ENCODE measurements at regions not wholly inside any gene's neighbourhood (a gene's known extent, or its start where the extent isn't known, plus 50 kb on each side); places are given as distances from the start of the nearest gene placed in this dataset.
"Not testable (repeated sequence)": the region's sequence is repeated elsewhere in the genome, so short reads cannot be mapped to it uniquely, and the experiment has no call there.

DNA sequence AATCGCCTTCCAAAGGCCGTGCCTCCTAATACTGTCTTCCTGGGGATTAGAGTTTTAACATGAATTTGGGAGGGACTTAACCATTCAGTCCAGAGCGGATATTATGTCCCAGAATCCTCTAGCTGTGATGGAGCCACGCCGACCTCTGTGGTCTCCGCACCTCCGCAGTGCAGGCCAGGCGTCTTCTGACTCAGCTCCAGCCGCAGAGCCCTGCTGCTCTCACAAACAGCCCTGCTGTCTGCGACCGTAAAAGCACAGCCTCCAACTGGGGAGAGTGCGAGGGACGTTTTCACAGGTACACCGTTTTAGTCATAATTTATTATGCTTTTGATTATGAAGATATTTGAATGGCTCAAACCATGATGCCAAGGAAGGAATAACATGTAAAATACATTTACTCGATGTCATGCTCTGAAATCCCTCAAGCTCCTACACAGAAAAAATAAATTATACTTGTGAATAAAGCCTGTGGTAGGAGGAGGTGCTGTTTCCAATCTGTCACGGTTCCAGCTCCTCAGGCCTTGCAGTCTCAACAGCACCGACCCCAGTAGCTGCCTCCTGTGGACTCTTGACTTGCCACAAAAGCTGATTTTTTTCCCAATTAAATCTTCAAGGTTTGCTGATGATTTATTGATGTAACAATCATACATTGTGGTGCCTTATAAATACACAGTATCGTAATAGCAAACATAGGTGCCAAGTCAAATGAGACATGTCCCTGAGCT is 353.6 kb upstream of the FRG1 start:
- not testable (repeated sequence) for H3K4me1 Mint-ChIP-seq (ENCODE audit: unreplicated experiment); H3K36me3 Mint-ChIP-seq (ENCODE audit: unreplicated experiment); H3K27me3 Mint-ChIP-seq (ENCODE audit: unreplicated experiment); DNase-seq (ENCODE audit: extremely low spot score, unreplicated experiment); H3K4me3 Mint-ChIP-seq (ENCODE audit: unreplicated experiment); H3K27ac Mint-ChIP-seq (ENCODE audit: unreplicated experiment)
- peaks cover 50% of the 10 kb centered on the region for H3K9me3 Mint-ChIP-seq (ENCODE audit: unreplicated experiment)

DNA sequence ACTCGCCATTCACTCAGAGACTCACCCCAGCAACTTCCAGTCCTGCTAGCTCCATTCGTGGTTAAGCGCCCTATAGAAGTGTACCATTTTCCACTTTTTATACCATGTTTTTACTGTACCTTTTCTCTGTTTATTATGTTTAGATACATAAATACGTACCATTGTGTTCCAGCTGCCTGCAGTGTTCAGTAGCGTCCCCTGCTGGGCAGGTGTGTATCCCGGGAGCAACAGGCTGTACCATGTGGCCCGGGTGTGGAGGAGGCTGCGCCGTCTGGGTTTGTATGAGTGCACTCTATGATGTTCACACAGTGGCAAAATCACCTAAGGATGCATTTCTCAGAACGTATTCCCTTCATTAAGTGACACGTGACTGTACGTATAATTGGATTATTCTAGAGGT is 351.5 kb upstream of the FRG1 start:
- H3K4me3 Mint-ChIP-seq (ENCODE audit: unreplicated experiment); H3K27me3 Mint-ChIP-seq (ENCODE audit: unreplicated experiment); H3K36me3 Mint-ChIP-seq (ENCODE audit: unreplicated experiment); DNase-seq (ENCODE audit: extremely low spot score, unreplicated experiment); H3K27ac Mint-ChIP-seq (ENCODE audit: unreplicated experiment); H3K4me1 Mint-ChIP-seq (ENCODE audit: unreplicated experiment): not testable (repeated sequence)
- peaks cover 53% of the 10 kb centered on the region for H3K9me3 Mint-ChIP-seq (ENCODE audit: unreplicated experiment)

DNA sequence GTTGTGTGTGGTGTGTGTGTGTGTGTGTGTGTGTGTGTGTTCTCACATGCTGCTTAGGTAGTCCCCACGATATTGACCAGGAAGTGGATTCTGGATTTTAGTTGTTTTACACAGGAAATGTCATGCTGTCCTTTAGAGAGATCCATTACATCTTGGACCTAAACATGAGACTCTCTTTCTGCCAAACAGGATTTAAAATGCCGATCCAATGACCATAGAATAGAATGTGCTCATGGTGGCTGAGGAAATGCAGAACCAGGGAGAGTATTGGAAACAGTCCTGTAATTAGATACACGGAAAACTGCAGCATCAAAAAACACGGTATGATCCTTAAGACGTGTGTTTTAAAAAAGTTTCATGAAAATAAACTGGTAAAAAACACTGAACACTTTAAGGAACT is 347.8 kb upstream of the FRG1 start:
- Mint-ChIP-seq H3K27me3 (ENCODE audit: unreplicated experiment) (no peaks in the 10 kb centered on the region), H3K9me3 (ENCODE audit: unreplicated experiment) (peaks cover 53% of the 10 kb centered on the region), H3K36me3 (ENCODE audit: unreplicated experiment) (no peaks in the 10 kb centered on the region), H3K4me3 (ENCODE audit: unreplicated experiment) (no peak overlapping the region), H3K27ac (ENCODE audit: unreplicated experiment) (no peak overlapping the region), H3K4me1 (ENCODE audit: unreplicated experiment) (no peaks in the 10 kb centered on the region)
- TF ChIP-seq, protein P1, sequence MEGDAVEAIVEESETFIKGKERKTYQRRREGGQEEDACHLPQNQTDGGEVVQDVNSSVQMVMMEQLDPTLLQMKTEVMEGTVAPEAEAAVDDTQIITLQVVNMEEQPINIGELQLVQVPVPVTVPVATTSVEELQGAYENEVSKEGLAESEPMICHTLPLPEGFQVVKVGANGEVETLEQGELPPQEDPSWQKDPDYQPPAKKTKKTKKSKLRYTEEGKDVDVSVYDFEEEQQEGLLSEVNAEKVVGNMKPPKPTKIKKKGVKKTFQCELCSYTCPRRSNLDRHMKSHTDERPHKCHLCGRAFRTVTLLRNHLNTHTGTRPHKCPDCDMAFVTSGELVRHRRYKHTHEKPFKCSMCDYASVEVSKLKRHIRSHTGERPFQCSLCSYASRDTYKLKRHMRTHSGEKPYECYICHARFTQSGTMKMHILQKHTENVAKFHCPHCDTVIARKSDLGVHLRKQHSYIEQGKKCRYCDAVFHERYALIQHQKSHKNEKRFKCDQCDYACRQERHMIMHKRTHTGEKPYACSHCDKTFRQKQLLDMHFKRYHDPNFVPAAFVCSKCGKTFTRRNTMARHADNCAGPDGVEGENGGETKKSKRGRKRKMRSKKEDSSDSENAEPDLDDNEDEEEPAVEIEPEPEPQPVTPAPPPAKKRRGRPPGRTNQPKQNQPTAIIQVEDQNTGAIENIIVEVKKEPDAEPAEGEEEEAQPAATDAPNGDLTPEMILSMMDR (IDR thresholded peaks at IDR 0.05), result no peak
- no peak for DNase-seq (ENCODE audit: extremely low spot score, unreplicated experiment)

DNA sequence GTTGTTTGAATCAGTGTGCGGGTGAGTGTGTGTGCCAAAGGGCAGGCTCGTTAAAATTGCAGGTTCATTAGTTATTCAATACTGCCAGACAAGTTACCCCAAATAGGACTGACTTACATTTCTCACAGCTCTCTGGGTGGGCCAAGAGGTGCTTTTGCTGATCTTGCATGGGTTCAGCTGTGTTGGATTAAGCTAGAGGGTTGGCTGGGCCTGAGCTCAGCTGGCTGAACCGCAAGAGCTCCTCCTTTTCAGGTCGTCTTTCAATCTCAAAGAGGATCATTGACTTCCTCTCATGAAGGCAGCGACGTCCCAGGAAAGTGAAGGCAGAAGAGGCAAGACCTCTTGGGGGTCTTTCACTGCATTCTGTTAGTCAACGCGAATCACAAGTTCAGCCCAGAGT is 343.3 kb upstream of the FRG1 start:
- TF ChIP-seq, protein P1 (IDR thresholded peaks at IDR 0.05), result no peak
- no peaks in the 10 kb centered on the region for H3K36me3 Mint-ChIP-seq (ENCODE audit: unreplicated experiment)
- no peaks in the 10 kb centered on the region for H3K27me3 Mint-ChIP-seq (ENCODE audit: unreplicated experiment)
- no peak overlapping the region for H3K27ac Mint-ChIP-seq (ENCODE audit: unreplicated experiment)
- peaks cover 36% of the 10 kb centered on the region for H3K9me3 Mint-ChIP-seq (ENCODE audit: unreplicated experiment)
- H3K4me3 Mint-ChIP-seq (ENCODE audit: unreplicated experiment), result no peak overlapping the region
- DNase-seq (ENCODE audit: extremely low spot score, unreplicated experiment), result no peak
- no peaks in the 10 kb centered on the region for H3K4me1 Mint-ChIP-seq (ENCODE audit: unreplicated experiment)

GRCh38 chr4:189600264-189600663 is 340.4 kb upstream of the FRG1 start:
- H3K4me3 Mint-ChIP-seq (ENCODE audit: unreplicated experiment), result no peak overlapping the region
- no peaks in the 10 kb centered on the region for H3K36me3 Mint-ChIP-seq (ENCODE audit: unreplicated experiment)
- no peak for DNase-seq (ENCODE audit: extremely low spot score, unreplicated experiment)
- TF ChIP-seq, protein P1 (IDR thresholded peaks at IDR 0.05), result no peak
- no peaks in the 10 kb centered on the region for H3K4me1 Mint-ChIP-seq (ENCODE audit: unreplicated experiment)
- H3K27ac Mint-ChIP-seq (ENCODE audit: unreplicated experiment), result no peak overlapping the region
- H3K9me3 Mint-ChIP-seq (ENCODE audit: unreplicated experiment), result peaks cover 28% of the 10 kb centered on the region
- no peaks in the 10 kb centered on the region for H3K27me3 Mint-ChIP-seq (ENCODE audit: unreplicated experiment)

DNA sequence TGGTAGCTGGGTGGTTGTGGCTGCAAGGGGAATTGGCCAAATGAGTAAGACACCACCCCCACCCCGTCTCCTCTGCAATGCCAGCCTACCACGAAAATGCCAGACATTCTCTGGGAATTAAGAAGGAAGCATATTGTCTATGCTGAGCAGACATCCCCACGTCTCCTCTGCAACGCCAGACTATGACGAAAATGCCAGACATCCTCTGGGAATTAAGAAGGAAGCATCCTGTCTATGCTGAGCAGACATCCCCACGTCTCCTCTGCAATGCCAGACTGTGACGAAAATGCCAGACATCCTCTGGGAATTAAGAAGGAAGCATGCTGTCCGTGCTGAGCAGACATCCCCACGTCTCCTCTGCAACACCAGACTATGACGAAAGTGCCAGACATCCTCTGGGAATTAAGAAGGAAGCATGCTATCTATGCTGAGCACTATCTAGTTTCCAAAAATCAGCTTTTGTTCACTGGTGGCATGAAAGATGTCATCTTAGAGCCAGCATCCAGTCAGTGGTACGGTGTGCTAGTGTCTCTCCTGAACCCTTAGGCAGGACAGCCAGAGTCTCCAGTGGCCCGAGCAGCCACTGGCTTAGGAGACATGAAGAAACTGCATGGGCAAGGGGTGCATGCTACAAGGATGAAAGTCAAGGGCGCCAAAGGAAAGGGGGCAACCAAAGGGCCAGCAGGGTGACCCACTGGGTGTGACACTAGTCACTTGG is 339.8 kb upstream of the FRG1 start:
- DNase-seq (ENCODE audit: extremely low spot score, unreplicated experiment), result no peak
- H3K4me3 Mint-ChIP-seq (ENCODE audit: unreplicated experiment), result no peak overlapping the region
- H3K27me3 Mint-ChIP-seq (ENCODE audit: unreplicated experiment), result no peaks in the 10 kb centered on the region
- no peaks in the 10 kb centered on the region for H3K36me3 Mint-ChIP-seq (ENCODE audit: unreplicated experiment)
- TF ChIP-seq, protein P1 (IDR thresholded peaks at IDR 0.05), result no peak
- H3K27ac Mint-ChIP-seq (ENCODE audit: unreplicated experiment), result no peak overlapping the region
- H3K9me3 Mint-ChIP-seq (ENCODE audit: unreplicated experiment), result peaks cover 30% of the 10 kb centered on the region
- H3K4me1 Mint-ChIP-seq (ENCODE audit: unreplicated experiment), result no peaks in the 10 kb centered on the region

DNA sequence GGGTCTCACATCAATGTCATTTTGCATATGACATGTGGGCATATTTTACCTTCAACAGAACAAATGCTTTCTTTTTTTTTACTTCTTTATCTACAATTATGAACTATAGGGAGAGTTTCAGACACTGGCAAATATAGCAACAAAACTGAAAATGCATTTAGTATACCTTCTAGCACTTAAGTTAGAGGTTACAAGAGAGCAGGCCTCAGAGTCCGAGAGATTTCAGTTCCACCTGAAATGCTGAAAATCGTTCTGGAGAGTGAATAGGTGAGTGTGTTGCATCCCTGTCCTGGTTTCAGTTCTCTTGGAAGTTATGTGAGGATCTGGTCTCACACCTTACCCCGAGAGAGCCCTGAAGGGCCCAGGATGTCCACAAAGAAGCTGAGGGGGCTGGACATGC is 337.8 kb upstream of the FRG1 start:
- not testable (repeated sequence) for H3K4me3 Mint-ChIP-seq (ENCODE audit: unreplicated experiment); H3K27ac Mint-ChIP-seq (ENCODE audit: unreplicated experiment); H3K36me3 Mint-ChIP-seq (ENCODE audit: unreplicated experiment); H3K4me1 Mint-ChIP-seq (ENCODE audit: unreplicated experiment); DNase-seq (ENCODE audit: extremely low spot score, unreplicated experiment); H3K27me3 Mint-ChIP-seq (ENCODE audit: unreplicated experiment)
- H3K9me3 Mint-ChIP-seq (ENCODE audit: unreplicated experiment), result peaks cover 28% of the 10 kb centered on the region

DNA sequence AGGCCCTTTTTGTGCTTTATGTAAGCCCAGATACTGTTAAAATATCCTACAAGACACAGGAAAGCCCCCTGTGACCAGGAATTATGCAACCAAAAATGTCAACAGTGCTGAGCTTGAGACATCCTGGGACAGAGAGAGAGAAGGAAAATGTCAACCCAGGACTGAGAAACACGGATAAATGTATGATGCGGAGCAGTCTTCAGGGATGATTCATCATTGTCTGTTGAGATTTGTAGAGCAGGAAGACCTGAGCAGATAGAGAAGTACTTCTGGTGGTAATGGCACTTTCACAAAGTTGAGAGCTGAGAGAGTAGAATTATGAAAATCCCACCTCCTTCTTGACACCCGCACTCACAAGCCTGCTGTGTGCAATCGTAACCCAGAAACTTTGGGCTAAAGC is 330.1 kb upstream of the FRG1 start:
- H3K27ac Mint-ChIP-seq (ENCODE audit: unreplicated experiment), result not testable (repeated sequence)

More for the DNA sequence above, 330.1 kb upstream of the FRG1 start:
- H3K9me3 Mint-ChIP-seq (ENCODE audit: unreplicated experiment), result peaks cover 39% of the 10 kb centered on the region
- H3K27me3 Mint-ChIP-seq (ENCODE audit: unreplicated experiment); H3K4me3 Mint-ChIP-seq (ENCODE audit: unreplicated experiment); DNase-seq (ENCODE audit: extremely low spot score, unreplicated experiment); H3K4me1 Mint-ChIP-seq (ENCODE audit: unreplicated experiment); H3K36me3 Mint-ChIP-seq (ENCODE audit: unreplicated experiment): not testable (repeated sequence)

Measured in osteocyte (in vitro differentiated cells).